Muscle of arm (tissue), 1 donor: ENCODE measurements at regions not wholly inside any gene's neighbourhood (a gene's known extent, or its start where the extent isn't known, plus 50 kb on each side); places are given as distances from the start of the nearest gene placed in this dataset.
"Not testable (repeated sequence)": the region's sequence is repeated elsewhere in the genome, so short reads cannot be mapped to it uniquely, and the experiment has no call there.

Experiments used
- DNase-seq: peaks from one replicate; pipeline ENCODE4 v3.0.0-alpha.2; 2013

DNA sequence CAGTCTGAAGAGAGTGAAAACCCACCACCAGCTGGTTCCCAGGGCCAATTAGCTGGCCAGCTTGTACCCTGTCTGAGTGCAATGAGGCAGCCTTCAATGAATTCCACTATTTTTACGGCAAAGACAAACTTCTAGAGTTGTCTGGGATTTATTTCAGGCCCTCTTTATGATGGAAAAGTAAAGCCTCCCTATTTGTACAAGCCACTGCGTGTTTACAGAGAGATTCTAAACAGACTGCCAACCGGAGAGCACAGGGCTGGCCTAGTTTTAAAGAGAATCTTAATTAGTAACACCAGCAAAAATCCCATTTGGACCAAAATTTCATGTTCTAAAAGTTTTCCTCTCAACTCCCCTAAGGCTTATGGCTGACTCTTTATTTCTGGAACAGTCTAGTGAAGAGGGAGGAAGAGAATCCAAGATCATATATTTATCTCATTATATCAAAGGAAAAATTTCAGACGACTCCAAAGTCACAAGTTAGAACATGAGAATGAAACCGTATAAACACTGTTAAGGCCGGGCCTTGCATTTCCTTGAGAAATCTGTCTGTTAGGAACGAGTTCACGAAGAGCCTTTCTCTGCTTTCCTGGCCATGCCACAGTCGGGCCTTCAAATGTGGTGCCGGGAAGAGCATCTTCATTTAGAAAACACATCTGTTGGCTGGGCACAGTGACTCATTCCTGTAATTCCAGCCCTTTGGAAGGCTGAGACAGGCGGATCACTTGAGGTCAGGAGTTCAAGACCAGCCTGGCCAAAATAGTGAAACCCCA is 724.6 kb upstream of the NRP1 start:
- DNase-seq = peak; percentile 55

DNA sequence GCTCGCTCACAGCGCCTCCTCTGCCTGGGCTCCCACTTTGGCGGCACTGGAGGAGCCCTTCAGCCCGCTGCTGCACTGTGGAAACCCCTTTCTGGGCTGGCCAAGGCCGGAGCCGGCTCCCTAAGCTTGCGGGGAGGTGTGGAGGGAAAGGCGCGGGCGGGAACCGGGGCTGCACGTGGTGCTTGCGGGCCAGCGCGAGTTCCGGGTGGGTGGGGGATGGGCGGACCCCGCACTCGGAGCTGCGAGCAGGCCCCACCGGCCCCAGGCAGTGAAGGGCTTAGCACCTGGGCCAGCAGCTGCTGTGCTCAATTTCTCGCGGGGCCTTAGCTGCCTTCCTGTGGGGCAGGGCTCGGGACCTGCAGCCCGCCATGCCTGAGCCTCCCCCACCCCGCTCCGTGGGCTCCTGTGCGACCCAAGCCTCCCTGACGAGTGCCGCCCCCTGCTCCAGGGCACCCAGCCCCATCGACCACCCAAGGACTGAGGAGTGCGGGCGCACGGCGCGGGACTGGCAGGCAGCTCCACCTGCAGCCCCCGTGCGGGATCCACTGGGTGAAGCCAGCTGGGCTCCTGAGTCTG is 721.0 kb upstream of the NRP1 start:
- DNase-seq = not testable (repeated sequence)

DNA sequence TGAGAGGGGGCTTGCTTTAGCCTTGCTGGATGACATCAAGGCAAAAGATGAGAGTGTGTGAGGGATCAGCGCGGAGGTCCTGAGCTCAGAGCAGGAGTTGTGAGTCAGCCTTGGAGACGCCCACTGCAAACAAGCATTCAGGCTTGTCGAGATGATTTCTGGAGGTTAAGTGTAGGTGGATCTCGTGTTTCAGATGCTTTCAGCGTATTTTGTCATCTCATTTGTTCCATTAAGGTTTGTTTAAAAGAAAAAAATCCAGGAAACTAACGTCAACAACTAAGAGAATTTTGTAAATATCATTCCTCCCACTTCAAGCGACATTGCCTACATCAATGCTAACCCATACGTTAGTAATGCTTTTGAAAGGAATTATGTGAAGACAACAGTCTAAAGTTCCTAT is 715.4 kb upstream of the NRP1 start:
- DNase-seq = peak; percentile 22

DNA sequence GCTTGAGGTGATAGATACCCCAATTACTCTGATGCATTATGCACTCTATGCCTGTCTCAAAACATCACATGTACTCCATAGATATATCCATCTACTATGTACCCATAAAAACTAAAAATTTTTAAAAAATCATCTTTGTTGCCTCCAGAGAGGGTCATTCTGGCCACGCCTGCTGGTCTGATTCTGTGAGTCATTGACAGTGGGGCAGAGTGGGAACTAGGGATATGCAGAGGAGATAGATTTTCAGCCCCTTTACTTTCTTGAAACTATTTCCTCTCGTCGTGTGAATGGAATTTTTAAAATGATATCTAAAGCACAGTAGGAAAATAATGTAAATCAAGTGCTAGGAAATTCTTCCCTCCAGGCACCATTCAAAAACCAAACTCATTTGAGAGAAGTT is 715.0 kb upstream of the NRP1 start:
- DNase-seq = no peak

DNA sequence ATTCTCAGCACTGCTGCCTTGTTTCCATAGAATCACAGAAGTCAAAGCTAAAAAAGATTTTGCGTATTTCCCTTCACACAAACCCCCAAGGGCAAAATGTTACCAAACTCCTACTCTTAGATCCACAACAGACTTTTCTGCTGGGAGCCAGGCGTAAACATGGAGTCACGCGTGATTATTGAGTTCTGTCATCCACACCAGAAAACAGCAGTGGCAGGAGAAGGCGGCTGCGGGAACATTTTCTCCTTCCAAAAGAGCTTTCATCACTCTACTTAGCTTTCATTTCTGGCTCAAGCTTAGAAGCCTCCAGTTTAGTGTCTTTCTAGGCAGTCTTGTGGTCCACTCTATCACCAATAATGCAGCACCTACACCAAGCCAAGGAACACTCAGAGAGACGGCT is 712.9 kb upstream of the NRP1 start:
- no peak for DNase-seq

DNA sequence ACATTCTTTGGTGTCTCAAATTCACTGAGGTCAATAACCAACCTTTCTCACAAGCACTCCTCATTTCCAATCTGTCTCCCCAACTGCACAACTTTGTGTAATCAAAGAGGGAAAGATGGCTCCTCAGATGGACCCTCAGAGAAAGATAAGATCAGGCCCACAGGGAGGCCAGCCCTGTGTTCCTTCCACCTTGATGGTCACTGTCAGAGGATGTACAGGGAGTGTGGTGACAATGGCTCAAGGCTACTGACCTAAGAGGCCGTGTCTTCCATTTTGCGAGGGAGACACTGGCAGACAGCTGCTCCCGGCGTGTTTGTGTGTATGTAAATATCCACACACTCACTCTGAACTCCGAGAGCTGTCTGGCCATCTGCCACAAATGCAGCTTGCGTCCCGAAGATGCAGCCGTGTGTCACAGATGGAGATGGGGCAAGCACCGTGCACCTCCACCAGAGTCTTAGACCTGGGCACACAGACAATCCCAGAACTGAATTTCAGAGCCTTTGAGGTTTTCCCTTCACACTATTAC is 712.1 kb upstream of the NRP1 start:
- DNase-seq = no peak

DNA sequence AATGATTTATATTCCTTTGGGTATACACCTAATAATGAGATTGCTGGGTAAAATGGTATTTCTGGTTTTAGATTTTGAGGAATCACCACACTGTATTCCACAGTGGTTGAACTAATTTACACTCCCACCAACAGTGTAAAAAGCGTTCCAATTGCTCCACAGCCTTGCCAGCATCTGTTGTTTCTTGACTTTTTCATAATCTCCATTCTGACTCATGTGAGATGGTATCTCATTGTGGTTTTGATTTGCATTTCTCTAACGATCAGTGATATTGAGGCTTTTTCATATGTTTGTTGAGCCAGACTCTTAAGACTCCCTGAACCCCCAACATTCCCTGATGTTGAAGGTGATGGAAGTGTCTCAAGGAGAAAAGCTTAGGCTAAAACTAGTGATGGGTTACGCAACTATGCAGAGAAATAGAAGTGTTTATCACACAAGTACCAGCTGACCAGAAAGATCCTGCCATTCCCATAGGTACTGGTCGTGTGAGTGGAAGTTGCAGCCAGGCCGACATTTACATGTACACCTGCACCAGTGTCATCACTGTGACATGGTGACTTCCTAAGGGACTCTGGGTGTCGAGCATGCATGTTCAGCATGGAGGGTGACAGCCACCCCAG is 711.2 kb upstream of the NRP1 start:
- no peak for DNase-seq

DNA sequence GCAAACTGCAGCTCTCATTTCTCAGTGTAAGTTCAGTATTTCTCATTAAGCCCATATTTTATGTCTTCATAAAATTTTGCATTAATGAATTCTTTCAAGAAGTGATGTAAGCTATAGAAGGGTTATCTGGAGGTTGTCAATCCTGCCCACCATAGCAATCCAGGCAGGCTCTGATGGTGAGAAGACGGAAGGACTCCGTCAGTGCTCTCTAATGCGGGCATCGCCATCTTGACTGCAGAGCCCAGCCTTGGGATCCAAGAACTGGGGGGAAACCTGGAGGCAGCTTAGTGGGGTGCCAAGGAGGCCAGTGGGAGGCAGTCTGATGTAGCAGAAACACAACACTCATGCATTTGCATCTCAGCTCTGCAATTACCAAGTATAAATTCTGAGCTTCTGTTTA is 707.4 kb upstream of the NRP1 start:
- DNase-seq = no peak

DNA sequence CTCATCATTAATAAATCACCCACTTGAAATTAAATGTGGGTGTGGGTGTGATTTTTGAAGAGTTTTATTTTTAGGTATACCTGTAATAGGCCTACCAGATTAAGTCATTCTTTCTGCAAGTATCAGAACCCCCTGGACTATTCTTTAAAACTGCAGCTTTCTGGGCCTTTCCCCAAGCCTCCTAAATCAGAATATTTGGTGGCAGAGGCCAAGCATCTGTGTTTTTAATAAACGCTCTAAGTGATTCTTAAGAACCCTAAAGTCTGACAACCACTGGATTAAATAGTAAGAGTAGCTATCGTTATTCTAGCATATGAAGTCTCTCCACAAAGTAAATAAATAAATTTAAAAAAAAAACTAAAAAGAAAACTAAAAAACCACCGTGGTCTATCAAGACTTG is 703.0 kb upstream of the NRP1 start:
- peak; percentile 38 for DNase-seq

DNA sequence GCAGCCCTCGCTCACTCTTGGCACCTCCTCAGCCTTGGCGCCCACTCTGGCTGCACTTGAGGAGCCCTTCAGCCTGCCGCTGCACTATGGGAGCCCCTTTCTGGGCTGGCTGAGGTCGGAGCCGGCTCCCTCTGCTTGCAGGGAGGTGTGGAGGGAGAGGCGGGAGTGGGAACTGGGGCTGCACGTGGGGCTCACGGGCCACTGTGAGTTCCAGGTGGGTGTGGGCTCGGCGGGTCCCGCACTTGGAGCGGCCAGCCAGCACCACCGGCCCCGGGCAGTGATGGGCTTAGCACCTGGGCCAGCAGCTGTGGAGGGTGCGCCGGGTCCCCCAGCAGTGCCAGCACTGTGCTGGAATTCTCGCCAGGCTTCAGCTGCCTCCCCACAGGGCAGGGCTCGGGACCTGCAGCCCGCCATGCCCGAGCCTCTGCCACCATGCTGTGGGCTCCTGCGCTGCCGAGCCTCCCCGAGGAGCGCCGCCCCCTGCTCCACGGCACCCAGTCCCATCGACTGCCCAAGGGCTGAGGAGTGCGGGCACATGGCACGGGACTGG is 700.8 kb upstream of the NRP1 start:
- DNase-seq = not testable (repeated sequence)

DNA sequence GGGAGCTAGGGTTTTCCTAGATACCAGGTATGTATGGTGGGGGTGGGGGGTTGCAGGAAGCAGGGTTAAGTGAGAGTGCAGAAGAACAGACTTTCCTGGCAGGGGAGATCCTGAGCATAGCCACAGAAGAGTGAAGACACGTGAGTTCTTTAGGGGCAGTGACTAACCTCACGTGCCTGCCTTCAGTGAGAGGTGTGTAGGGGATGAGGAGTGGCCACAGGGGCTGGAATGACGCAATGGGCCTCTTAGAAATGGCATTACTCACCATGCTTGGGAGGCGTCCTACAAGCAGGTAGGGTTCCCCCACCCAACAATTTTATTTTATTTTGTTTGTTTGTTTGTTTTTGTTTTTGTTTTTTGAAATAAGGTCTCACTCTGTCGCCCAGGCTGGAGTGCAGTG is 698.6 kb upstream of the NRP1 start:
- no peak for DNase-seq

DNA sequence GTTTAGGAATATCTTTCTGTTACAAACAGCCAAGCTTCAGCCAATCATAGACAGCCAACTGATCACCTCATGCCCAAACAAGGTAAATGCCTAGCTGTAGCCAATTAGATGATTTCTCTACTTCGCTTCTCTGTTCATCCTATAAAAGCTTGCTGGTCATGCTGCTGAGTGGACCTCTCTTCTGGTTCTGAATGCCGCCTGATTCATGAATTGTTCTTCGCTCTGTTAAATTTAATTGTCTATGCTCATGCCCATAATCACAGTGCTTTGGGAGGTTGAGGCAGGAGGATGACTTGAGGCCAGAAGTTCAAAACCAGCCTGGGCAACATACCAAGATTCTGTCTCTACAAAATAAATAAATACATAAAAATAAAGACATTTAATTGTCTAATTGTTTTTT is 698.1 kb upstream of the NRP1 start:
- DNase-seq = no peak

DNA sequence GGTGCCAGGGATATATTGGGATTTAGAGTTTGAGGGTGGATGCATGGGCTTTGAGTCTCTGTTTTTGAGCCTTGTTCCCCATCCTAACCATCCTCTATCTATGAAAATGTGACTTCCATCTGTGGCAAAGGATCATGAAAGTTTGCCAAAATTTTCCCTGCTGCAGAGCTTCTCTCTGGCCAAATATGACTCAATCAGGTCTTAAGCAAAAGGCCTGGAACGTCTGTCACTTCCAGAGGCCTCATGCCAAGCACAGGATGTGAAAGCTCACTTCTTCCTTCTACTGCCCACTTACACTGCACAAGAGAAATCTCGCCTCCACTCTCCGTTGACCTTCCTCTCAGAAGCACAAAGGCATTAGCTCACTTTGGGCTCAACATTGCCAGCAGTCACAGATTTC is 696.9 kb upstream of the NRP1 start:
- DNase-seq = peak; percentile 58

DNA sequence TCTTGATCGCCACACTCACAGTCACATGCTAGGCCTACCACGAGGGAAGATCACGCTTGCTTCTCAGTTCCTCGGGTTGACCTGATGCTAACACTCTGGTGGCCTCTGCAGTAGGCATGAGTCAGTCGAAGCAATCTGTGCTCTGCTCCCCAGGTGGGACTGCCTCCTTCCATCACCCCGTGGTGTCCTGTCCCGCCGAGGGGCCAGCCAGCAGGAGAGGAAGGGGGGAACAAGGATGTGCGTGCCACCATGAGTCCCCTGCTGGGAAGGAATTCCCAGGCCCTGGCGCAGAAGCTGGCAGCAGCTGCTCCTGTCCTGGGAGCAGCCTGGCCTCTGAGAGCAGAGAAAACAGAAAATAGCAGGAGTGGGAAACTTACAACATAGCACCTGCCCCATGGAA is 695.0 kb upstream of the NRP1 start:
- no peak for DNase-seq

DNA sequence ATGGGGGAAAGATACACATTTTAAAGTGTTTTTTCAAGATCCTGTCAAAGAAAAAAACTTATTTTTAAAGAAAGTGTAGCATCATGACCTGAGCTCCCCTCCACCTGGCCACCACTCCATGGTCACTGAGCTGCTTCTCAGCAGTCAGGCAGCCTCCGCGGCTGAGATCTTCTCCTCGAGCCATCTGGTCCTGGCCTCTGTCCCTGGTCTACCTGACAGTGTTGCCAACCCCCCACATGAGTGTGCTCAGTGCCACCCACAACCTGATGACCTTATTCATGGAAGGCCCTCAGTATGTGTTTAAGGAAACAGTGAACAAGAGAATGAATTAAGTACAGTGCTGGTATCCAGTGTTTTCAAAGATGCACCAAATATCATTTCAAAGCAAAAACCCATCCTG is 694.5 kb upstream of the NRP1 start:
- no peak for DNase-seq

DNA sequence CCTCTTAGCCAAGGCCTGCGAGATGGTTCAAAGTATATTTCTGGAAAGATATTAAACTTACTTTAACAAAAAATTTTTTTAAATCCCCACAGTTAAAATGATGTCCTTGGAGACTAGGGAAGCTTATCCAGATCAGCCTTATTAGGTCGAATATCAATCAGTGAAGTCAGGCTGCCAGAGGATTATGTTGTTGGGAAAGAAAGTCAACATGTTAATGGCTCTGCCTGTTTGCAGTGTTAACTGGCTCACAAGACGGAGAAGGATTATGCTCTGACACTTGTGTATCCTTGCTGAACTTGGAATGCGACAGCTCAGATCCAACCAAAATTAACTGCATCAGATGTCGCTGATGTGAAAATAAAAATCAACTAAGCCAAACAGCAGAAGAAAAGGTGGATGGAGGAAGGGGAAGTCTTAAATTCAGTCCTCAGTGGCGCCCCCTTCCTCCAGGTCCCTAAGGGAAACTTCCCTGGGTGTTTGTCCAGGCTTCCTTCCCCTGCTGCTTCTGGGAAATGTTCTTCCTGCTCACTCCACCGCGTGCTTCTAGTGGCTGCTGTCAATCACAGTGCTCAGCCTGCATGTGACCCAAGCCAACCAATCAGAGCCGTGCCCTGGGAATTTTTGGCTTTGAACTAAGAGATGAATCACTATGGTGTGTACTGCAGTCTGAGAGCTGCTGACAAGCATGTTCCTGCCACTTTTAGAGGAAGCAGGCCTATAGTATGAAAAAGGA is 690.4 kb upstream of the NRP1 start:
- no peak for DNase-seq

DNA sequence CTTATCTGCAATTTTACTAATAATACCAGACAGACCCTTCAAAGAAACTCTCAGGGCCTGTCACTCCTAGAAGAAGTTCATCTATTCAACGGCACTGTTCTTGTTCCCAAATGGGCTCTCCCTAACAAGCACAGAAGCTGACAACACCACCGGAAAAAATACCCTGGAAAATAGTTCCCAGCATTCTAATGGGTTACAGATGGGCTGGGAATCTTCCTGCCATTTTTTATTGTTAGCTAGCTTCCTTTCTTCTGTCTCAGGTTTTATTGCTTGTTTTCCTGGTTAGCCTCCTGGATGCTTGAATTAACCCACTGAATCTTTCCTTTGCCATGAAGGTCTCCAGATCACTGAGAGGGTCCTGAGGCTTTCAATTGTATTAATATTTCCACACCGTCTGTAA is 689.8 kb upstream of the NRP1 start:
- DNase-seq = peak; percentile 27

DNA sequence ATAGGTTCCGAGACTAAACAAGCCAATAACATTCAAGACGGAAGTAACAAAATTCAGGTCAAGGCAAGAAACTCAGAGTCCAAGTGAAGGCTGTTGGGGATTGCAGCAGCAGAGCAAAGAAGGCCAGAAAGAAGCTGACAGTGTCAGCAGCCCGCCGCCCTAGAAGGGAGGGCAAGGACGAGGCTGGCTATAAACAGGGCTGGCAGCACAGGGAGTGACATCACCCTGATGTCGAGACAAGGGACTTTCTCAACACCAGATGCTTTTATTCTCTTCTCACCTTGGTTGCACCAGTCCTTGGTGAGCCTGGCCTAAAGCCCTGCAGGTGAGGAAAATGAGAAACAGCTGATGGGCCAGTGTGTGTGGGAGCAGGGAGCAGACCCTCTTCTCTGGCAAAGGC is 687.7 kb upstream of the NRP1 start:
- DNase-seq = no peak

DNA sequence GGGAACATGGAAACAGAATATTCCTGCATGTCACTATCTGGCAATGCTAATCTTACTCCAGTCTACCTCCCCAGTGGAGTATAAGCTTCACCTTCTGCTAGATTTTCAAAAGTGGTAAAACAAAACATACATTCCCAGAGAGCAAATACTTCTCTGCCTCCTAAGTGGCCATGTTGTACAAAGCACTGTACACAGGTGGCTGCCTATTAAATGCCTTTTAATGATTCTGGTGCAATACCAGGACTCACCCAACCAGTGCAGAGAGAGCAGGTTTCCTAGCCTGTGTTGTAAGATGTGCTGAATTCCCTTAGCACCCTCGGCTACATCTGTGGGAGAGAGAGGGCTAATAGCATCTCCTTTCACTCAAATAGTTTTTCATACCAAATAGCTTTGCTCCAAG is 684.3 kb upstream of the NRP1 start:
- no peak for DNase-seq

DNA sequence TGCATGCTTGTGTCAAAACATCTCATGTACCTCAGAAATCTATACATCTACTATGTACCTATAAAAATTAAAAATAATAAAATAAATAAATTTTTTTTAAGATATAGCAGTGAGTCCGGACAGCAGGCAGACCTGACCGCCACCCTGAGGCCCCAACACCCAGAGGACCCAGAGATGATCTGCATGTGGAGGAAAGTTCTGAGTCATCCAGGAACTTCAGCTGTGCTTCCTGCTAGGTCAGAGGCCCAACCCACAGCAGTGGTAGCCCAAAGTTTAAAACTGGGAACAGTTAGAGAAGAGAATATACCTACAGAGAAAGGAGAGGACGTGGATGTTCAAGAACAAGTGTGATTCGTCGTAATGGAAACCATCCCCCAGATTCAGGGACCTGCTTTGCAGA is 683.7 kb upstream of the NRP1 start:
- no peak for DNase-seq

DNA sequence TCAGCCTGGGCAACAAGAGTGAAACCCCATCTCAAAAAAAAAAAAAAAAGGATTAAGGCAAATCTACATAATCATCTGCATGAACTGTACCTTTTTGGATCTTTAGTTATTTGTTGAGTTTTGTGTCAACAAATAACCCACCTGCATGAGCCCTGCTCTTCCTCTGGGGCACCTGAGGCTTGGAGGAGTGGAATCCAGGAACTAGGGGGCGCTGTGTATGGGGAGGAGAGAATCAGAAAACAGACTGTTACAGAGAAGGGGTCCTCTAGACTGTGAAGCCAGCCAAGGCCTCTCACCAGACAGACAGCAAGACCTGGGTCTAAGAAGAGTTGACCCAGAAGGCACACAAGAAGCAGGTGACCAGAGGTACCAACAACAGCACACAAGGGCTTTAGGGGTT is 682.8 kb upstream of the NRP1 start:
- no peak for DNase-seq

DNA sequence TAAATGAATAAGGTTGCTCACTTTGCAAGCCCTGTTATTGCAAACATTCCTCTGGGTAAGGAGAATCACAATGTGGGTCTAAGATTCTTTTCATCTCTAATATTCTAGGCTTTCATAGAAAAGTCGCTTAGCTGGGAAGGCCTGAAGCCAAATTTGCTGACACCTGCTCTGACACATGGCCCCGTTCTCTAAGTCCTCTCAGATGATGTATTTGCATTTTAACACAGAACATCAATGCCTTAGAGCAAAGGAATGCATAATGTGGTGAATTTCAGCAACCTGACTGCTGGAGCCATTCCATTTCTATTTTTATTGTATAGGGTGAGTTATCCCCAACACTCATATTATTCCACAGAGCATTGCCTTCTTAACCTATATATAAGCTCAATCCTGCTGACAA is 682.1 kb upstream of the NRP1 start:
- no peak for DNase-seq
